Transverse colon (tissue), 4 donors: ENCODE measurements at regions not wholly inside any gene's neighbourhood (a gene's known extent, or its start where the extent isn't known, plus 50 kb on each side); places are given as distances from the start of the nearest gene placed in this dataset.
"Not testable (repeated sequence)": the region's sequence is repeated elsewhere in the genome, so short reads cannot be mapped to it uniquely, and the experiment has no call there.

Source experiments
- CTCF ChIP-seq, 5 experiments: fragments of 200-600 bp in 3 of 5; fragments of 450-650 bp in 2 of 5; sonication (generic) in 3 of 5; IDR thresholded peaks; 1 replicate in 2 of 5; 2 replicates in 3 of 5; pipeline ENCODE4 v1.5.1; 2016 to 2017; ENCODE audit warnings: antibody characterized with exemption in 5 of 5, inconsistent platforms in 3 of 5, mild to moderate bottlenecking in 2 of 5, moderate library complexity in 1 of 5
- EP300 ChIP-seq: sonication (generic); formaldehyde crosslinking; IDR thresholded peaks from one replicate; pipeline ENCODE4 v1.6.1; 2017; ENCODE audit warnings: antibody characterized with exemption, low read depth
- POLR2A ChIP-seq: fragments of 450-650 bp; IDR thresholded peaks from one replicate; pipeline ENCODE4 v1.6.1; 2016; ENCODE audit warnings: antibody characterized with exemption, mild to moderate bottlenecking, moderate library complexity
- POLR2AphosphoS5 ChIP-seq, 3 donors: sonication (generic); formaldehyde crosslinking; IDR thresholded peaks; one replicate each; pipeline ENCODE4 v1.6.1; 2016; ENCODE audit warnings: antibody characterized with exemption in 3 of 3

GRCh38 chr21:9959220-9959964 is 562.0 kb upstream of the TPTE start:
- TF ChIP-seq CTCF (IDR thresholded peaks at IDR 0.05); POLR2A; POLR2AphosphoS5 (IDR thresholded peaks at IDR 0.05); EP300: not testable (repeated sequence)
